ENCODE measurements at regions not wholly inside any gene's neighbourhood (a gene's known extent, or its start where the extent isn't known, plus 50 kb on each side); places are given as distances from the start of the nearest gene placed in this dataset.

DNA sequence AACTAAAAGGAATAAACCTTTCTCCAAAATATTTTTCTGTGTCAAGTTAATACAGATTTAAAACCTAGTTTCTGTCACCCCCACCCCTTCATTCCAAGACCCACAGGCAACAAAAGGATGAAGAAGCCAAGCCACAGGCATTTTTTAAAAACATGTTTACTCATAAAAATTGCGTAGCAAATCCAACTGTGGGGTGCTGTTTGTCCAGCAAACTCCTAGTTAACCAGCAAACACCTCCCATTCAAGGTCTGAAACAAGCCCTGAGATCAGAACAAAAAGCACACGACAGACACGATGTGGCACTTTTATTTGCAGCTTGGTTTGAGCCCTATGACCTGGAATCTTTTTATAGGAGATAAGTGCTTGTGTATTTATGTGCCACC lies 149.9 kb upstream of the CAMK1G start:
- TF ChIP-seq TARDBP (IDR thresholded peaks at IDR 0.05) (no peak), ZNF384 (IDR thresholded peaks at IDR 0.05) (no peak)
